ENCODE measurements at regions not wholly inside any gene's neighbourhood (a gene's known extent, or its start where the extent isn't known, plus 50 kb on each side); places are given as distances from the start of the nearest gene placed in this dataset.
"Not testable (repeated sequence)": the region's sequence is repeated elsewhere in the genome, so short reads cannot be mapped to it uniquely, and the experiment has no call there.

DNA sequence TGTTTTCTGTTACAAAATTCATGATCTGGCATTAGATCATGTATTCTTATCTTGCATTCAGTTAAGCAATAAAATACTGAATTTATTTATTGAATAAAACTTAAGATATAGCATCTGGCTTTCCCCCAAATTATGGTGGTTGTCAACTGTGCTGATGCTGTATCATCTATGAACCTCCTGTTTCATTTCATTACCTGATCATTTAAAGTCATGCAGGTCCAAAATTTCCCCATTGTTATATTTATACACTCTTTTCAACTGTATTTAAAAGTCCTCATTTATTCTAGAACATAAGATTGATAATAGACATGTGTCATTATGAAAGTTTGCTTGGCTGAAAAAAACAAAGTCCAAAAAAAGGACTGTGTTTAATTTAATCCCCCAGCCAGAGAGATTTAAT lies 627.4 kb upstream of the ADGRB3 start:
- DNase-seq, result no peak

DNA sequence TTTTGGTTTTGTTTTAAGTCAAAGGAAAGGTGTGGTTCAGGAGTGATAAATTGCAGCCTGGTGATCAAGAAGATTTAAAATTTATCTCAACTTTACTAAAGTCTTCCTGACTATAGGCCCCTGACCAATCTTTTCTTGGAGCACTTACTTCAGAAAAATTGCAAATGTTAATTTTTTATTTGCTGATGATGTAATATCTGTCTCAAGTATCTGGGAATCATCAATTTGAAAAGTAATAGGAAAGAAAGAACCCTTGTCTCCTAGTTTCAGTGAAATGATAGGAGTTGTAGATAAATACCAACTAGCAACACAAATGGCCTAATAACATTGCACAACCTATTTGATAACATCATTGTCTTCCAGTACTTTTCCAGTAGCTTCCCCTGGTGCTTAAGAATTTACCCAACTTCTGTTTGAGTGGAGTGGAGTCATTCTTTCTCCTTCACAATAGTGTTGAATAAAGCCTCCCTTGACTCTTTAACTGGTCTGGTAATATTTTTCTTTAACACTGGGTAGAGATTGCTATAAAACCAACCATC lies 648.3 kb upstream of the ADGRB3 start:
- DNase-seq, result no peak

GRCh38 chr6:67976486-67976885 lies 658.6 kb upstream of the ADGRB3 start:
- no peak for DNase-seq

DNA sequence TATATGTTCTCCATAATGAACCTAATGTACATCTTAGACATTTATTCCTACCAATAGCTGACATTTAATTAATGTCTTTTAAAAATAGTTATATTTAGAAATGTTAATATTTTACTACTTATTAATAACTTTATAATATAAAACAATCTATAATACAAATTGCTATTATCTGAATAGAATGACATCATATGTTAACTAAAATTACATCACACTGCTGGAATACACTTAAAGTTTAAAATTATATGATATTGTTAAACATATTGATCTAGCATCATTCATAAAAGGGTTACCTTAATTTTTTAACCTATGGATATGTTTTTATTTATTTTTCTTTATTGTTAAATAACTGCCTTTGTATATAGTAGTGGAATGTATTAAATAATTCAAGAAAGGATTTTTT lies 660.2 kb upstream of the ADGRB3 start:
- DNase-seq, result no peak

DNA sequence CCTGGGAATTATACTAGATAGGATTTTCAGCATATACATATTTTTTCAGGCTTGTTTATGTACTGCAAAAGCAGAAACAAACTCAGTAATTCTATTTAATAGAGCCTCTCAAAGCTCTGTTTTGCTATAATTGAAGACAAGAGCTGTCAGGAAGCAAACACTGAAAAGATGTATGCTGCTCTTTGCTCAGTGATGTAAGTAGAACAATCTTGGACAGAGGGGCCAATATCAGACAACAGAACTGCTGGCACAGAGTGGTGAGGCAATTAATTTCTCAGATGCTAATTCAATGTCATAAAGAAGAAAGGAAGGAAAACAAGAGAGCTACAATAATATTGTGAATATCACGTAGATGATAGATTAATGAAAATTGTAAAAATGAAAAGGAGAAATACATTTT lies 663.3 kb upstream of the ADGRB3 start:
- DNase-seq, result no peak

DNA sequence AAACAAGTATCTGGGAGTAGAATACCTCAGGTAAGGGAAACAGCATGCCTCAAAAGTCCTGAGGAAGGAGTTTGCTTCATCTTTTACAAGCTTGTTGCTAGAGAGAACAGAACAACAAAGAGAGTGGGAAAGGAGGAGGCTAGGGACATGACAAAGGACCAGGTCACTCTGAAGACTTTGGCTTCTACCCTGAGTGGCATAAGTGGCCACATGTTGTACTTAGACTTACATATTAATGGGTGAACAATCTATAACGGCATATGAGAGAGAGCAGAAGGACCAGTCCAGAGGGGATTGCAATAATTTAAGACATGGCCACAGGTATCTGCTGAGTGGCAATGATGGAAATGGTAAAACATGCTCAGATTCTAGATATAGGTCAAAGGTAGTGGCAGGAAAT lies 668.3 kb upstream of the ADGRB3 start:
- no peak for DNase-seq

- DNase-seq, result no peak
These were observed 678.7 kb upstream of the ADGRB3 start for GRCh38 chr6:67956352-67956751.

- no peak for DNase-seq
These were observed 682.1 kb upstream of the ADGRB3 start for GRCh38 chr6:67952948-67953347.

- no peak for DNase-seq
These were observed 683.0 kb upstream of the ADGRB3 start for GRCh38 chr6:67952121-67952520.

- not testable (repeated sequence) for DNase-seq
These were observed 687.3 kb upstream of the ADGRB3 start for GRCh38 chr6:67947762-67948161.

- DNase-seq, result no peak
These were observed 699.1 kb upstream of the ADGRB3 start for GRCh38 chr6:67935976-67936477.

DNA sequence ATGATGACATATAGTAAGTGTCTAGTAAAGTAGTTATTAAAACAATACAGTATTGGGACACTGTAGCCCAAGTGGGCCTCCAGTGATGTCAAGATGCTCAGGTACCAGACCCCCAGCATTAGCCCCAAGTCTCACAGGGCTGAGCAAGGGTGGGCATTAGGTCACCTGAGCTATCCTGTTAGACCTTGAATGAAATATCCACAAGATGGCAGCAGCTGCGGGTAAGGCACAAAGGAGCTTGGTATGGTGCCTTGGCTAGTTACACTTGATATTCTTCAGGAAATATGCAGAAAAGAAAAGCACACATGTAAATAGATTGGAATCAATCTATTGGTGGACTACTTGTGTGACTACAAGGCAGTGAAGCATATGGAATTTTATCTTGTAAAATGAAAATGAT lies 701.8 kb upstream of the ADGRB3 start:
- no peak for DNase-seq

- DNase-seq, result not testable (repeated sequence)
These were observed 712.5 kb upstream of the ADGRB3 start for GRCh38 chr6:67922588-67922987.

GRCh38 chr6:67920040-67920439 lies 715.0 kb upstream of the ADGRB3 start:
- DNase-seq, result not testable (repeated sequence)

DNA sequence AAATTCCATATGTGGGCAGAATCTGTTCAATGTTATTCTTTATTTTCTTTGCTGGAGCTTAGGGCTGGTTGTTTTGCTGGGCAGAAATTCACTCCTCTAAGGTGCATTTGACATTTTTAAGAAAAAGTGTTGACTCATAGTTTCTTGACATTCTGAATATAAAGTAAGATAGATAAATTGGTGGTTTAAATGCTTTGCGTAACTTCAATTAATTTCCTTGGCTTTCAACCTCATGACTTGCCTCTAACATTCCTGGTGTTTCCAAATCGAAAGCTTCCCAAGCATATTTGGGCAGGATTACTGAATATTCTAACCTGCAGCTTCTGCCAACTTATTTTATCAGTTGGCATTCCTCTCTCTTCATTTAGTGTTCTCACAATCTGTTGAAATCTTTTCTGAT lies 718.7 kb upstream of the ADGRB3 start:
- DNase-seq, result no peak

DNA sequence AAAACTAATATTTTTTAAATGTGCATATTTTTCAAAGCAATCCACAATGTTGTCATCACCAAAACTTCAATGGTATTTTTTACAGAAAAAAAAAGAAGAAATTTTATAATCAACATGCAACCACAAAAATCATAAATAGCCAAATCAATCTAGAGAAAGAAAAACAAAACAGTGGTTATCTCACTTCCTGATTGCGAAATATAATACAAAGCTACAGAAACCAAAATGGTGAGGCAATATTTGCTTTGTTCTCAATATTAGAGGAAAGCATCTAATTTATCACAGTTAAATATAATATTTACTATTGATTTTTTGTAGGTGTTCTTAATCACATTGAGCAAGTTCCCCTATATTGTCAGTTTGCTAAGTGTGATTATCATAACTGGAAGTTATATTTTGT lies 720.7 kb upstream of the ADGRB3 start:
- DNase-seq, result no peak

- DNase-seq, result no peak
These were observed 725.7 kb upstream of the ADGRB3 start for GRCh38 chr6:67909354-67909753.

DNA sequence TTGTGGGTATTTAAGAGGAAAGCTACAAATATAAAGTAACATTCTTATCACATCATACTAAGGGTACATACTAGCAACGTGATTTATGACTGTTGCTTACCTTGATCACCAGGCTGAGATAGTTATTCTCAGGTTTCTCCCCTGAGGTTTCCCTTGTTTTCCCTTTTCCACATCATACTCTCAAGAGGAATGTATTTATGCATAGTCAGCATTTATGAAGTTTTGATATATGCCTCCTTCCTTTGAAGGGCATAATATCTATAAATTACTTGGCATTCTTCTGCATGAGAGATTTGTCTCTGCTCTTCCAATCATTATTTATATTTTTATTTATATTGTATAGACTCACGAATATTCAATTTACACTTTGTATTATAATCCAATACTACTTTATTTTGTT lies 726.7 kb upstream of the ADGRB3 start:
- DNase-seq, result no peak

DNA sequence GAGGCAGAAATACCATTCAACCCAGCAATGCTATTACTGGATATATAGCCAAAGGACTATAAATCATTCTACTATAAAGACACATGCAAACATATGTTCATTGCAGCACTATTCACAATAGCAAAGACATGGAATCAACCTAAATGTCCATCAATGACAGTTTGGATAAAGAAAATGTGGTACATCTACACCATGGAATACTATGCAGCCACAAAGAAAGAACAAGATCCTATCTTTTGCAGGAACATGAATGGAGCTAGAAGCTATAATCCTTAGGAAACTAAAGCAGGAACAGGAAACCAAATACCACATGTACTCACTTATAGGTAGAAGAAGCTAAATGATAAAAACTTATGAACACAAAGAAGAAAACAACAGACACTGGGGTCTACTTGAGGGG lies 730.3 kb upstream of the ADGRB3 start:
- not testable (repeated sequence) for DNase-seq

GRCh38 chr6:67898875-67899274 lies 736.2 kb upstream of the ADGRB3 start:
- DNase-seq, result no peak

DNA sequence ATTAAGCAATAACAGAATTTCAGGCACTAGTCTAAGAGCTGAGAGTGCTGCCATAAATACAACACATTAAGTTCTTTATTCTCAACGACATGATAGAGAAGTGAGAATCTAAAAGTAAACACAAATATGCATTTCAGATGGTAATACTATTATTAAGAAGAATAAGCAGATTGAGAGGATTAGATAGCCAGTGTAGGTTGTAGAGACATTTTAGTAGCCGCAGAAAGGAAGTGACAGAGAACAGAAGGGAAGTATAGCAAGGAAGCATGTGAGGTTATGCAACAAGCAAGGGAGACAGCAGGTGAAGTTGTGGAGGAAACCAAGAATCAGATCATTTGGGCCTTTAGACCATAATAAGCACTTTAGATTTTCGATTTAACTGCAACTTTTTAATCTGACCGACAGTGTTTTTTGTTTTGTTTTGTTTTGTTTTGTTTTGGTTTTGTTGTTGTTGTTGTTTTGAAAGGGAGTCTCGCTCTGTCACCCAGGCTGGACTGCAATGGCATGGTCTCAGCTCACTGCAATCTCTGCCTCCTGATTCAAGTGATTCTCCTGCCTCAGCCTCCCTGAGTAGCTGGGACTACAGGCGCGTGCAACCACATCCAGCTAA lies 737.0 kb upstream of the ADGRB3 start:
- no peak for DNase-seq

DNA sequence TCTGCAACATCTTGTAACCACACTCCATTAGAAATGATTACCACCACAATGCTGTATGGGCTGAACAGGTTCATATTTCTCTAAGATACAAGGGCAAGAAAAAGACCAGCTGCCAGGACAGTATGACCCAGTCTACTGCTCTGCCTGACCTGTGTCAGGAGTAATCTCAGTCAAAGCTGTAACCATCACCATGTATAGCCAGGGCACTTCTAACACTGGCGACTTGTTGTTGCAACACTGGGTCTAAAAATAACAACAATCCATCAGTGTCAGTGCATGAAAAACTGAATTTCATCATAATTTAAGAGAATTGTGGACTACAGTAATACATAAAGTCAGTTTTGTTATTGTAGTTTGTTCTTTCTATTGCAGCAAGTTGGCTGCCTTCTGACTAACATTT lies 738.6 kb upstream of the ADGRB3 start:
- no peak for DNase-seq

- no peak for DNase-seq
These were observed 745.4 kb upstream of the ADGRB3 start for GRCh38 chr6:67889682-67889995.

GRCh38 chr6:67888886-67889681 lies 746.0 kb upstream of the ADGRB3 start:
- no peak for DNase-seq

DNA sequence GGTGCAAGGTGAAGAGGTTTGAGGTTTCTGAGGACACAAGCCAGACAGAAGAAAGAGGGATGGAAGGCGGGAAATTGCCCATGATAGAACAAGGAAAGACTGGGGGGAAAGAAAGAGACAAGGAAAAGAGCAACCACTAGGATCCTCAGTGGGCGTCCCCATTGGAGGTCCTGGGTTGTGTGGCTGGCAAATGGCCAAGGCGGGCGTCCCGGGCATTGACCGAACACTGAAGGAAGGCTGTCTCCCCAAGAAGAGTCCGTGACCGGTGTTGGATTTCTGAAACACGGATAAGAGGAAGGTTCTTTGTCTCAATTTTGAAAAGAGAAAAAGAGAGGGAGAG lies 746.6 kb upstream of the ADGRB3 start:
- DNase-seq, result no peak

Measured in CD4-positive, alpha-beta T cell treated with Interleukin-1 beta for 1 hour (primary cell).